ENCODE measurements at regions not wholly inside any gene's neighbourhood (a gene's known extent, or its start where the extent isn't known, plus 50 kb on each side); places are given as distances from the start of the nearest gene placed in this dataset.

DNA sequence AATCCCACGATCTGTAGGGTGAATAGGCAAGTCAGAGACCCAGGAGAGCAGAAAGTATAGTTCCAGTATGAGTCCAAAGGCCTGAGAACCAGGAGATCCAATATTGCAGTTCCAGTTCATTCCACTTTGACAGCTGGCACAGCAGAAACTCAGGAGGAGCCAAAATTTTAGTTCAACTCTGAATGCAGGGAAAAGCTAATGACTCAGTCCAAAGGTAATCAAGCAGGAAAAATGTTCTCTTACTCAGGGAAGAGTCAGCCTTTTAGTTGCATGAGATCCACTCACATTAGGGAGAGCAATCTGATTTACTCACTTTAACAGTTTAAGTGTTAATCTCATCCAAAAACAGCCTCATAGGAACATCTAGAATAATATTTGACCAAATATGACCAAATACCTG lies 130.2 kb upstream of the LRFN5 start:
- H3K14ac ChIP-seq (ENCODE audit: insufficient read depth, low read length): no peak overlapping the region
- H2BK12ac ChIP-seq (ENCODE audit: insufficient read length, low read depth, low read length): no peak overlapping the region
- no peaks in the 10 kb centered on the region for H4K20me1 ChIP-seq (ENCODE audit: control insufficient read depth, insufficient read depth, insufficient read length)
- H2AK5ac ChIP-seq (ENCODE audit: insufficient read length, low read length): no peak overlapping the region
- H4K91ac ChIP-seq (ENCODE audit: insufficient read length, low read depth, low read length): no peak overlapping the region
- DNase-seq: no peak
- Mint-ChIP-seq H3K4me3 (no peak overlapping the region), H3K9me3 (no peaks in the 10 kb centered on the region), H3K4me1 (peaks cover 4 to 10% of the 10 kb centered on the region in 2 experiments; a peak in 3 of 4 replicates), H3K36me3 (ENCODE audit: insufficient read depth in 1 of 3, low read depth in 3 of 3) (no peaks in the 10 kb centered on the region; a peak in 1 of 7 replicates), H3K27me3 (ENCODE audit: low read depth) (no peaks in the 10 kb centered on the region), H3K27ac (no peak overlapping the region)
- no peaks in the 10 kb centered on the region for H3K4me1 ChIP-seq (ENCODE audit: insufficient read depth, low read length)
- H3K79me1 ChIP-seq (ENCODE audit: insufficient read depth, low read depth, low read length, poor library complexity, severe bottlenecking): no peaks in the 10 kb centered on the region
- H4K8ac ChIP-seq (replicated peaks; ENCODE audit: insufficient read length, low read depth, low read length): no peak overlapping the region
- no peak overlapping the region for H3K9ac ChIP-seq (ENCODE audit: extremely low read depth, insufficient read length, low read length)
- no peak overlapping the region for H3K27ac ChIP-seq (ENCODE audit: insufficient read length, low read depth, low read length)
- no peak overlapping the region for H3K56ac ChIP-seq (ENCODE audit: insufficient read length, low read depth, low read length)
- no CpG with 5 or more reads among the region's 1 CpG for WGBS (ENCODE audit: extremely low coverage, insufficient read length, low lambda C conversion rate)
- H3K79me2 ChIP-seq (ENCODE audit: insufficient read depth, low read length): no peaks in the 10 kb centered on the region
- H3K18ac ChIP-seq (ENCODE audit: insufficient read length, low read depth, low read length): no peak overlapping the region
- H3K4me2 ChIP-seq (ENCODE audit: insufficient read depth, insufficient read length, low read length): no peak overlapping the region
- H3K27me3 ChIP-seq (ENCODE audit: insufficient read depth, low read length): no peaks in the 10 kb centered on the region
- H4K5ac ChIP-seq (ENCODE audit: insufficient read length, low read depth, low read length): no peak overlapping the region
- H3K23ac ChIP-seq (ENCODE audit: insufficient read length, low read depth, low read length): no peak overlapping the region
- no peaks in the 10 kb centered on the region for H3K23me2 ChIP-seq (ENCODE audit: insufficient read length, low read depth, low read length, poor library complexity, severe bottlenecking)
- H2BK20ac ChIP-seq (ENCODE audit: low read depth, low read length, poor library complexity, severe bottlenecking): no peak overlapping the region
- H3T11ph ChIP-seq (ENCODE audit: low read length): no peak overlapping the region
- no peak overlapping the region for H2BK120ac ChIP-seq (ENCODE audit: low read depth, low read length, poor library complexity, severe bottlenecking)
- H2AFZ ChIP-seq (ENCODE audit: low read length): no peak overlapping the region
- H2BK15ac ChIP-seq (ENCODE audit: low read depth, low read length): no peak overlapping the region
- no peak overlapping the region for H3K4ac ChIP-seq (ENCODE audit: low read depth, low read length)
- no peak overlapping the region for H2BK5ac ChIP-seq (ENCODE audit: insufficient read length, low read length)
- no peaks in the 10 kb centered on the region for H3K9me3 ChIP-seq (ENCODE audit: control insufficient read depth, low read depth, low read length)
- TF ChIP-seq, protein P1, sequence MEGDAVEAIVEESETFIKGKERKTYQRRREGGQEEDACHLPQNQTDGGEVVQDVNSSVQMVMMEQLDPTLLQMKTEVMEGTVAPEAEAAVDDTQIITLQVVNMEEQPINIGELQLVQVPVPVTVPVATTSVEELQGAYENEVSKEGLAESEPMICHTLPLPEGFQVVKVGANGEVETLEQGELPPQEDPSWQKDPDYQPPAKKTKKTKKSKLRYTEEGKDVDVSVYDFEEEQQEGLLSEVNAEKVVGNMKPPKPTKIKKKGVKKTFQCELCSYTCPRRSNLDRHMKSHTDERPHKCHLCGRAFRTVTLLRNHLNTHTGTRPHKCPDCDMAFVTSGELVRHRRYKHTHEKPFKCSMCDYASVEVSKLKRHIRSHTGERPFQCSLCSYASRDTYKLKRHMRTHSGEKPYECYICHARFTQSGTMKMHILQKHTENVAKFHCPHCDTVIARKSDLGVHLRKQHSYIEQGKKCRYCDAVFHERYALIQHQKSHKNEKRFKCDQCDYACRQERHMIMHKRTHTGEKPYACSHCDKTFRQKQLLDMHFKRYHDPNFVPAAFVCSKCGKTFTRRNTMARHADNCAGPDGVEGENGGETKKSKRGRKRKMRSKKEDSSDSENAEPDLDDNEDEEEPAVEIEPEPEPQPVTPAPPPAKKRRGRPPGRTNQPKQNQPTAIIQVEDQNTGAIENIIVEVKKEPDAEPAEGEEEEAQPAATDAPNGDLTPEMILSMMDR (conservative IDR thresholded peaks at IDR 0.05): no peak
